Karpas-422 (cell line): ENCODE measurements at regions not wholly inside any gene's neighbourhood (a gene's known extent, or its start where the extent isn't known, plus 50 kb on each side); places are given as distances from the start of the nearest gene placed in this dataset.

Experiments used
- DNase-seq: peaks from one replicate; pipeline ENCODE4 v3.0.0-alpha.2; 2015
- H2AFZ ChIP-seq: fragments of 200-600 bp; sonication (generic); 2 replicates; pipeline ENCODE4 v1.6.1; 2014; ENCODE audit warnings: antibody characterized with exemption, low read length, mixed read lengths
- H3K27ac ChIP-seq: fragments of 200-600 bp; sonication (generic); 2 replicates; pipeline ENCODE4 v1.5.1; 2014; ENCODE audit warnings: mild to moderate bottlenecking, low read length, moderate library complexity
- H3K27me3 ChIP-seq: fragments of 200-600 bp; sonication (generic); 2 replicates; pipeline ENCODE4 v1.6.1; 2014; ENCODE audit warnings: low read length, mixed read lengths
- H3K36me3 ChIP-seq: fragments of 200-600 bp; sonication (generic); 2 replicates; pipeline ENCODE4 v1.6.1; 2014; ENCODE audit warnings: low read length, mixed read lengths; ENCODE audit not compliant: insufficient read depth
- H3K4me1 ChIP-seq: fragments of 200-600 bp; sonication (generic); 2 replicates; pipeline ENCODE4 v1.6.1; 2014; ENCODE audit warnings: mild to moderate bottlenecking, low read length, mixed read lengths
- H3K4me2 ChIP-seq: fragments of 200-600 bp; sonication (generic); 2 replicates; pipeline ENCODE4 v1.6.1; 2014; ENCODE audit warnings: low read length, low read depth, mild to moderate bottlenecking; ENCODE audit not compliant: poor library complexity, severe bottlenecking
- H3K4me3 ChIP-seq: fragments of 200-600 bp; sonication (generic); 2 replicates; pipeline ENCODE4 v1.5.1; 2014; ENCODE audit warnings: mild to moderate bottlenecking, antibody characterized with exemption, low read length, mixed read lengths
- H3K79me2 ChIP-seq: fragments of 200-600 bp; sonication (generic); 2 replicates; pipeline ENCODE4 v1.6.1; 2014; ENCODE audit warnings: mild to moderate bottlenecking, low read length, mixed read lengths
- H3K9ac ChIP-seq: fragments of 200-600 bp; sonication (generic); 2 replicates; pipeline ENCODE4 v1.6.0; 2014; ENCODE audit warnings: low read length
- H3K9me2 ChIP-seq: fragments of 200-600 bp; sonication (generic), shearing (Covaris generic); replicated peaks from 2 replicates; pipeline ENCODE4 v1.6.0; 2014; ENCODE audit warnings: mild to moderate bottlenecking, low read length, moderate library complexity; ENCODE audit not compliant: insufficient read depth
- H3K9me3 ChIP-seq: fragments of 300-700, 200-600 bp; sonication (generic); 2 replicates; pipeline ENCODE4 v1.6.1; 2014; ENCODE audit warnings: low read length, mixed read lengths
- H4K20me1 ChIP-seq: fragments of 200-600 bp; sonication (generic); 2 replicates; pipeline ENCODE4 v1.6.1; 2014; ENCODE audit warnings: mild to moderate bottlenecking, antibody characterized with exemption, low read length, low read depth; ENCODE audit not compliant: insufficient read depth

- no peak overlapping the region for H3K9ac ChIP-seq
- H3K4me2 ChIP-seq, result no peak overlapping the region
- H3K9me2 ChIP-seq, result no peaks in the 10 kb centered on the region; the same call in 1 of the 2 replicates
- H3K79me2 ChIP-seq, result no peaks in the 10 kb centered on the region
- no peak overlapping the region for H2AFZ ChIP-seq
- H3K27me3 ChIP-seq, result no peaks in the 10 kb centered on the region
- no peaks in the 10 kb centered on the region for H3K9me3 ChIP-seq
- no peak for DNase-seq
- no peaks in the 10 kb centered on the region for H3K36me3 ChIP-seq
- no peaks in the 10 kb centered on the region for H4K20me1 ChIP-seq
- H3K4me3 ChIP-seq, result no peak overlapping the region
- H3K4me1 ChIP-seq, result no peaks in the 10 kb centered on the region
- no peak overlapping the region for H3K27ac ChIP-seq
Measured at GRCh38 chr5:167555565-167556166, 735.8 kb upstream of the WWC1 start.

GRCh38 chr5:167557359-167557758 is 734.1 kb upstream of the WWC1 start:
- Histone ChIP-seq H3K79me2 (no peaks in the 10 kb centered on the region), H3K9me3 (no peaks in the 10 kb centered on the region), H3K27me3 (no peaks in the 10 kb centered on the region), H3K36me3 (no peaks in the 10 kb centered on the region), H3K9ac (no peak overlapping the region), H3K4me1 (no peaks in the 10 kb centered on the region), H3K27ac (no peak overlapping the region), H3K4me2 (no peak overlapping the region), H3K9me2 (no peaks in the 10 kb centered on the region), H4K20me1 (no peaks in the 10 kb centered on the region), H2AFZ (no peak overlapping the region), H3K4me3 (no peak overlapping the region)
- no peak for DNase-seq

- no peaks in the 10 kb centered on the region for H4K20me1 ChIP-seq
- no peaks in the 10 kb centered on the region for H3K4me1 ChIP-seq
- no peaks in the 10 kb centered on the region for H3K9me3 ChIP-seq
- H3K9me2 ChIP-seq, result no peaks in the 10 kb centered on the region
- H3K4me2 ChIP-seq, result no peak overlapping the region
- DNase-seq, result no peak
- H2AFZ ChIP-seq, result no peak overlapping the region
- H3K79me2 ChIP-seq, result no peaks in the 10 kb centered on the region
- H3K9ac ChIP-seq, result no peak overlapping the region
- H3K27ac ChIP-seq, result no peak overlapping the region
- no peak overlapping the region for H3K4me3 ChIP-seq
- no peaks in the 10 kb centered on the region for H3K27me3 ChIP-seq
- H3K36me3 ChIP-seq, result no peaks in the 10 kb centered on the region
Measured at GRCh38 chr5:167561796-167562195, 729.6 kb upstream of the WWC1 start.

GRCh38 chr5:167564275-167564674 is 727.2 kb upstream of the WWC1 start:
- H3K9me3 ChIP-seq, result no peaks in the 10 kb centered on the region
- no peaks in the 10 kb centered on the region for H4K20me1 ChIP-seq
- H3K36me3 ChIP-seq, result no peaks in the 10 kb centered on the region
- no peaks in the 10 kb centered on the region for H3K9me2 ChIP-seq
- no peak for DNase-seq
- H3K27me3 ChIP-seq, result no peaks in the 10 kb centered on the region
- no peaks in the 10 kb centered on the region for H3K4me1 ChIP-seq
- H3K4me2 ChIP-seq, result no peak overlapping the region
- H3K79me2 ChIP-seq, result no peaks in the 10 kb centered on the region
- no peak overlapping the region for H3K27ac ChIP-seq
- H2AFZ ChIP-seq, result no peak overlapping the region
- H3K9ac ChIP-seq, result no peak overlapping the region
- no peak overlapping the region for H3K4me3 ChIP-seq

GRCh38 chr5:167565189-167565954 is 726.1 kb upstream of the WWC1 start:
- no peak overlapping the region for H3K4me2 ChIP-seq
- H3K36me3 ChIP-seq, result no peaks in the 10 kb centered on the region
- no peak overlapping the region for H3K27ac ChIP-seq
- peak; percentile 52 for DNase-seq
- H4K20me1 ChIP-seq, result no peaks in the 10 kb centered on the region
- no peak overlapping the region for H2AFZ ChIP-seq
- no peaks in the 10 kb centered on the region for H3K9me2 ChIP-seq
- H3K9me3 ChIP-seq, result no peaks in the 10 kb centered on the region
- H3K9ac ChIP-seq, result no peak overlapping the region
- no peak overlapping the region for H3K4me3 ChIP-seq
- no peaks in the 10 kb centered on the region for H3K79me2 ChIP-seq
- no peaks in the 10 kb centered on the region for H3K27me3 ChIP-seq
- no peaks in the 10 kb centered on the region for H3K4me1 ChIP-seq

GRCh38 chr5:167570431-167570830 is 721.0 kb upstream of the WWC1 start:
- Histone ChIP-seq H3K27me3 (no peaks in the 10 kb centered on the region), H3K36me3 (no peaks in the 10 kb centered on the region), H3K4me3 (no peak overlapping the region), H3K9me2 (no peaks in the 10 kb centered on the region), H2AFZ (no peak overlapping the region), H4K20me1 (no peaks in the 10 kb centered on the region), H3K79me2 (no peaks in the 10 kb centered on the region), H3K27ac (no peak overlapping the region), H3K4me1 (no peaks in the 10 kb centered on the region), H3K9me3 (no peaks in the 10 kb centered on the region), H3K4me2 (no peak overlapping the region), H3K9ac (no peak overlapping the region)
- DNase-seq, result no peak

GRCh38 chr5:167571824-167572223 is 719.6 kb upstream of the WWC1 start:
- Histone ChIP-seq H3K9me2 (no peaks in the 10 kb centered on the region), H3K9ac (no peak overlapping the region), H3K36me3 (no peaks in the 10 kb centered on the region), H3K4me3 (no peak overlapping the region), H3K27me3 (no peaks in the 10 kb centered on the region), H4K20me1 (no peaks in the 10 kb centered on the region), H3K9me3 (no peaks in the 10 kb centered on the region), H3K27ac (no peak overlapping the region), H2AFZ (no peak overlapping the region), H3K4me2 (no peak overlapping the region), H3K79me2 (no peaks in the 10 kb centered on the region), H3K4me1 (no peaks in the 10 kb centered on the region)
- DNase-seq, result no peak

- H3K79me2 ChIP-seq, result no peaks in the 10 kb centered on the region
- no peak overlapping the region for H3K27ac ChIP-seq
- no peaks in the 10 kb centered on the region for H3K9me3 ChIP-seq
- no peak overlapping the region for H3K9ac ChIP-seq
- DNase-seq, result no peak
- no peaks in the 10 kb centered on the region for H3K36me3 ChIP-seq
- no peak overlapping the region for H3K4me3 ChIP-seq
- no peaks in the 10 kb centered on the region for H3K4me1 ChIP-seq
- H4K20me1 ChIP-seq, result no peaks in the 10 kb centered on the region
- H3K9me2 ChIP-seq, result no peaks in the 10 kb centered on the region
- H2AFZ ChIP-seq, result no peak overlapping the region
- no peak overlapping the region for H3K4me2 ChIP-seq
- H3K27me3 ChIP-seq, result no peaks in the 10 kb centered on the region
Measured at GRCh38 chr5:167573370-167574127, 717.9 kb upstream of the WWC1 start.
